Panc1 (cell line): ENCODE measurements at regions not wholly inside any gene's neighbourhood (a gene's known extent, or its start where the extent isn't known, plus 50 kb on each side); places are given as distances from the start of the nearest gene placed in this dataset.

Experiments
- ATAC-seq: fragments of 200-7000 bp; cut with Tn5 transposase; 2 replicates; pipeline ENCODE4 v1.9.1; 2020; ENCODE audit warnings: mild to moderate bottlenecking, moderate library complexity
- BruUV-seq: library from RNA; stranded (reverse); fragments of 400-500 nt; replicated peaks from 2 replicates; lab custom pipeline; 2021; lab: Mats Ljungman, UMichigan
- CTCF ChIA-PET: fragments of 300-600 bp; sonication (Branson Sonifier 250); formaldehyde crosslinking; loops from one replicate; lab custom pipeline; 2022; ENCODE audit warnings: antibody characterized with exemption; lab: Charles Lee
- POLR2A ChIA-PET: fragments of 300-600 bp; sonication (Branson Sonifier 250); formaldehyde crosslinking; loops from one replicate; lab custom pipeline; 2022; ENCODE audit warnings: antibody characterized with exemption; lab: Charles Lee
- DNase-seq: peaks from one replicate; pipeline ENCODE4 v3.0.0-alpha.2; 2010; ENCODE audit warnings: low read depth, low spot score
- H3K27ac ChIP-seq: 2 replicates; pipeline ENCODE4 v1.5.1; 2011; ENCODE audit warnings: mild to moderate bottlenecking, low read length, inconsistent platforms
- H3K27me3 ChIP-seq: fragments of 200-500 bp; sonication (Bioruptor generic); 2 replicates; pipeline ENCODE4 v1.6.0; 2014; ENCODE audit warnings: low read length, inconsistent platforms; ENCODE audit not compliant: control insufficient read depth, insufficient read depth
- H3K36me3 ChIP-seq: fragments of 200-500 bp; sonication (Bioruptor generic); 2 replicates; pipeline ENCODE4 v1.5.1; 2014; ENCODE audit warnings: inconsistent platforms, mild to moderate bottlenecking, low read length, moderate library complexity; ENCODE audit not compliant: control insufficient read depth, insufficient read depth
- H3K4me1 ChIP-seq: 2 replicates; pipeline ENCODE4 v1.5.1; 2011; ENCODE audit warnings: inconsistent platforms, mild to moderate bottlenecking, low read length, moderate library complexity; ENCODE audit not compliant: control insufficient read depth, insufficient read depth
- H3K4me3 ChIP-seq, 2 experiments: 2 replicates each; pipeline ENCODE4 v1.5.1; 2011 to 2012; ENCODE audit warnings: low read depth in 2 of 2, low read length in 2 of 2, mild to moderate bottlenecking in 2 of 2, inconsistent platforms in 1 of 2, moderate library complexity in 1 of 2
- H3K9me3 ChIP-seq: fragments of 200-500 bp; sonication (Bioruptor generic); 2 replicates; pipeline ENCODE4 v1.5.1; 2014; ENCODE audit warnings: low read depth, mild to moderate bottlenecking, inconsistent platforms, low read length, moderate library complexity; ENCODE audit not compliant: control insufficient read depth, insufficient read depth
- POLR2AphosphoS5 ChIP-seq: IDR thresholded peaks from 2 replicates; pipeline ENCODE4 v1.6.1; 2012; ENCODE audit warnings: mild to moderate bottlenecking, low read depth, low read length, moderate library complexity
- SIN3A ChIP-seq: IDR thresholded peaks from 2 replicates; pipeline ENCODE4 v1.6.1; 2012; ENCODE audit warnings: low read depth, mild to moderate bottlenecking, low read length, moderate library complexity, borderline replicate concordance; ENCODE audit not compliant: insufficient read depth
- TCF7L2 ChIP-seq: IDR thresholded peaks from 2 replicates; pipeline ENCODE4 v1.6.1; 2011; ENCODE audit warnings: mild to moderate bottlenecking, low read depth, low read length, inconsistent platforms
- in situ Hi-C: cut with HindIII; loops from 2 replicates; pipeline ENCODE4 v1.10.0; 2016; ENCODE audit warnings: low sequenced_read_pairs, low pct_unique_long_range_greater_than_20kb
- intact Hi-C: fragments of 100-400 bp; cut with micrococcal nuclease; formaldehyde crosslinking; loops from one replicate; pipeline ENCODE4 v1.10.0; 2022; ENCODE audit not compliant: unreplicated experiment
- TF ChIP-seq, protein P1 (sequence below), 2 experiments: IDR thresholded peaks; 2 replicates each; pipeline ENCODE4 v1.6.1; 2011 to 2012; ENCODE audit warnings: low read depth in 2 of 2, control low read depth in 1 of 2, low read length in 1 of 2, mild to moderate bottlenecking in 1 of 2, moderate library complexity in 1 of 2; ENCODE audit not compliant: insufficient read depth in 1 of 2
- TF ChIP-seq, protein P2 (sequence below): fragments of 450-650 bp; IDR thresholded peaks from 2 replicates; pipeline ENCODE4 v1.5.1; 2017; ENCODE audit warnings: mild to moderate bottlenecking

DNA sequence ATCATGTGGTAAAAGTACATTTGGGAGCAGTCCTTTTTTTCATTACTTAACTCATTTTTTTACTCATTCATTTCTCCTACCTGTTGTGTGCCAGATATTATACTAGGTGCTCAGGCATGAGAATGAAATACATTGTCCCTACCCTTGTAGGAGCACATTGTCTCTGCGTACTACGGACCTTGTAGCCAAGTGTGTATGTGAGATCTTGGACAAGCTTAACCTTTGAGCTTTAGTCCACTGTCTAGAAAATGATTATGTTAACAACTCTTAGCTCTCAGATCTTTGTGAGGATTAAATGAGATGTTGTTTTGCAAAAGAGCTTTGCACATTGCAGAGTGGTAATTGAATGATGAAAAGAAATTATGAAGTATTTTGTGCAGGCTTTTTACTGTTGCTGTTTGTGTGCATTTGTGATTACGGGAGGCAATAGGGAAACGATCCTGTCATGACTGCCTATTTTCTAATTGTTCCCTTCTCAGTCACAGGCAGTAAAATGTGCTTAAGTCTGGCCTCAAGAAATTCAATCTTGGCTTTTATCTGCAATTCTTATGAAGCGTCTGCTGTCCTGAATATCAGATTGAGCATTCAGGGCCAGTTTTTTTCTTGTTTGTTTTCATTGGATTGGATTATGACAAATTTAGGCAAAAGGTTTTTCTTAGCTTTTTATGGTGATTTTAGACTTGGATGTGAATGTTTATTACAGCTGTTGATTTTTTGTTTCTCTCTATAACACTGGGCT lies 447.7 kb downstream of the PDZRN4 start:
- Histone ChIP-seq H3K36me3 (no peaks in the 10 kb centered on the region), H3K27me3 (no peaks in the 10 kb centered on the region), H3K4me1 (no peaks in the 10 kb centered on the region), H3K9me3 (no peaks in the 10 kb centered on the region), H3K4me3 (no peak overlapping the region), H3K27ac (no peak overlapping the region)
- POLR2A ChIA-PET: no interaction called here
- BruUV-seq: no TSS peak
- intact Hi-C loops: no loop called here
- ATAC-seq: no peak
- no peak for DNase-seq
- in situ Hi-C loops: no loop called here
- TF ChIP-seq, protein P1, sequence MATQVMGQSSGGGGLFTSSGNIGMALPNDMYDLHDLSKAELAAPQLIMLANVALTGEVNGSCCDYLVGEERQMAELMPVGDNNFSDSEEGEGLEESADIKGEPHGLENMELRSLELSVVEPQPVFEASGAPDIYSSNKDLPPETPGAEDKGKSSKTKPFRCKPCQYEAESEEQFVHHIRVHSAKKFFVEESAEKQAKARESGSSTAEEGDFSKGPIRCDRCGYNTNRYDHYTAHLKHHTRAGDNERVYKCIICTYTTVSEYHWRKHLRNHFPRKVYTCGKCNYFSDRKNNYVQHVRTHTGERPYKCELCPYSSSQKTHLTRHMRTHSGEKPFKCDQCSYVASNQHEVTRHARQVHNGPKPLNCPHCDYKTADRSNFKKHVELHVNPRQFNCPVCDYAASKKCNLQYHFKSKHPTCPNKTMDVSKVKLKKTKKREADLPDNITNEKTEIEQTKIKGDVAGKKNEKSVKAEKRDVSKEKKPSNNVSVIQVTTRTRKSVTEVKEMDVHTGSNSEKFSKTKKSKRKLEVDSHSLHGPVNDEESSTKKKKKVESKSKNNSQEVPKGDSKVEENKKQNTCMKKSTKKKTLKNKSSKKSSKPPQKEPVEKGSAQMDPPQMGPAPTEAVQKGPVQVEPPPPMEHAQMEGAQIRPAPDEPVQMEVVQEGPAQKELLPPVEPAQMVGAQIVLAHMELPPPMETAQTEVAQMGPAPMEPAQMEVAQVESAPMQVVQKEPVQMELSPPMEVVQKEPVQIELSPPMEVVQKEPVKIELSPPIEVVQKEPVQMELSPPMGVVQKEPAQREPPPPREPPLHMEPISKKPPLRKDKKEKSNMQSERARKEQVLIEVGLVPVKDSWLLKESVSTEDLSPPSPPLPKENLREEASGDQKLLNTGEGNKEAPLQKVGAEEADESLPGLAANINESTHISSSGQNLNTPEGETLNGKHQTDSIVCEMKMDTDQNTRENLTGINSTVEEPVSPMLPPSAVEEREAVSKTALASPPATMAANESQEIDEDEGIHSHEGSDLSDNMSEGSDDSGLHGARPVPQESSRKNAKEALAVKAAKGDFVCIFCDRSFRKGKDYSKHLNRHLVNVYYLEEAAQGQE (IDR thresholded peaks at IDR 0.05; ENCODE audit: insufficient read depth in 1 of 2, low read depth in 2 of 2, low read length in 1 of 2): no peak
- TF ChIP-seq TCF7L2 (no peak), SIN3A (no peak), POLR2AphosphoS5 (no peak)
- TF ChIP-seq, protein P2, sequence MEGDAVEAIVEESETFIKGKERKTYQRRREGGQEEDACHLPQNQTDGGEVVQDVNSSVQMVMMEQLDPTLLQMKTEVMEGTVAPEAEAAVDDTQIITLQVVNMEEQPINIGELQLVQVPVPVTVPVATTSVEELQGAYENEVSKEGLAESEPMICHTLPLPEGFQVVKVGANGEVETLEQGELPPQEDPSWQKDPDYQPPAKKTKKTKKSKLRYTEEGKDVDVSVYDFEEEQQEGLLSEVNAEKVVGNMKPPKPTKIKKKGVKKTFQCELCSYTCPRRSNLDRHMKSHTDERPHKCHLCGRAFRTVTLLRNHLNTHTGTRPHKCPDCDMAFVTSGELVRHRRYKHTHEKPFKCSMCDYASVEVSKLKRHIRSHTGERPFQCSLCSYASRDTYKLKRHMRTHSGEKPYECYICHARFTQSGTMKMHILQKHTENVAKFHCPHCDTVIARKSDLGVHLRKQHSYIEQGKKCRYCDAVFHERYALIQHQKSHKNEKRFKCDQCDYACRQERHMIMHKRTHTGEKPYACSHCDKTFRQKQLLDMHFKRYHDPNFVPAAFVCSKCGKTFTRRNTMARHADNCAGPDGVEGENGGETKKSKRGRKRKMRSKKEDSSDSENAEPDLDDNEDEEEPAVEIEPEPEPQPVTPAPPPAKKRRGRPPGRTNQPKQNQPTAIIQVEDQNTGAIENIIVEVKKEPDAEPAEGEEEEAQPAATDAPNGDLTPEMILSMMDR: no peak
- CTCF ChIA-PET: no interaction called here

DNA sequence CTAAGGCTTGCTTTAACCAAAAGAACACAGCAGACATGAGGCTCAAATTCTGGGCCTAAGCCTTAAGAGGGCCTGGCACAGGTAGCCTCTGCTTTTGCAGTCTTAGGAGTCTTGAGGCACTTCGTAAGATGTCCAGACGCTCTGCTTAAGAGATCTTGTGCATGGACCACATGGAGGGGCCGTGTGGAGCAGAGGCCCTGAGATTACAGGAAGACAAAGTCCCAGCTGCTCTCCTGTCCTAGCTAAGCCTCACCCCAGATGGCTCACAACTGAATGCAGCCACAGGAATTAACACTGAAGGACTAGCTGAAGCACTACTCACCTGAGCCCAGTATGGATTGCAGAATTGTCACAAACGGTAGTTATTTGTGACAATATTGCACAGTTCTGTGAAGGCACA lies 446.0 kb downstream of the PDZRN4 start:
- TF ChIP-seq SIN3A (no peak), TCF7L2 (no peak), POLR2AphosphoS5 (no peak)
- TF ChIP-seq, protein P2: no peak
- TF ChIP-seq, protein P1 (IDR thresholded peaks at IDR 0.05; ENCODE audit: insufficient read depth in 1 of 2, low read depth in 2 of 2, low read length in 1 of 2): no peak
- POLR2A ChIA-PET: no interaction called here
- Histone ChIP-seq H3K36me3 (no peaks in the 10 kb centered on the region), H3K9me3 (no peaks in the 10 kb centered on the region), H3K4me3 (no peak overlapping the region), H3K27ac (no peak overlapping the region), H3K27me3 (no peaks in the 10 kb centered on the region), H3K4me1 (no peaks in the 10 kb centered on the region)
- no TSS peak for BruUV-seq
- in situ Hi-C loops (no loop called here), intact Hi-C loops (no loop called here)
- CTCF ChIA-PET: no interaction called here
- ATAC-seq: no peak
- no peak for DNase-seq
